DND-41 (cell line): ENCODE measurements at regions not wholly inside any gene's neighbourhood (a gene's known extent, or its start where the extent isn't known, plus 50 kb on each side); places are given as distances from the start of the nearest gene placed in this dataset.

Experiments used
- ATAC-seq: fragments of 200-7000 bp; cut with Tn5 transposase; 3 replicates; pipeline ENCODE4 v1.9.1; 2021; ENCODE audit warnings: low read depth; ENCODE audit not compliant: insufficient read depth
- DNase-seq: peaks from one replicate; pipeline ENCODE4 v3.0.0-alpha.2; 2020
- H2AFZ ChIP-seq: 2 replicates; pipeline ENCODE4 v1.6.0; 2012; ENCODE audit warnings: low read depth, low read length
- H3K27ac ChIP-seq: 2 replicates; pipeline ENCODE4 v1.5.1; 2012; ENCODE audit warnings: low read length, inconsistent platforms
- H3K27me3 ChIP-seq: fragments of 200-600 bp; sonication (generic); 2 replicates; pipeline ENCODE4 v1.6.0; 2012; ENCODE audit warnings: low read length, mild to moderate bottlenecking, inconsistent platforms; ENCODE audit not compliant: insufficient read depth, poor library complexity
- H3K36me3 ChIP-seq: 2 replicates; pipeline ENCODE4 v1.5.1; 2012; ENCODE audit warnings: low read length, inconsistent platforms; ENCODE audit not compliant: insufficient read depth
- H3K4me1 ChIP-seq: 2 replicates; pipeline ENCODE4 v1.5.1; 2012; ENCODE audit warnings: mild to moderate bottlenecking, low read length; ENCODE audit not compliant: insufficient read depth
- H3K4me2 ChIP-seq: 2 replicates; pipeline ENCODE4 v1.6.0; 2012; ENCODE audit warnings: mild to moderate bottlenecking, moderate library complexity, low read length, inconsistent platforms; ENCODE audit not compliant: insufficient read depth
- H3K4me3 ChIP-seq, 2 experiments: fragments of 200-600 bp in 1 of 2; shearing (Covaris generic) in 1 of 2; 2 replicates each; pipeline ENCODE4 v1.5.1; 2012 to 2016; ENCODE audit warnings: inconsistent platforms in 2 of 2, low read length in 2 of 2, mild to moderate bottlenecking in 2 of 2, low read depth in 1 of 2, moderate library complexity in 1 of 2
- H3K79me2 ChIP-seq: 2 replicates; pipeline ENCODE4 v1.6.0; 2012; ENCODE audit warnings: low read length, inconsistent platforms; ENCODE audit not compliant: insufficient read depth
- H3K9ac ChIP-seq: 2 replicates; pipeline ENCODE4 v1.6.0; 2012; ENCODE audit warnings: low read depth, mild to moderate bottlenecking, inconsistent platforms, low read length, moderate library complexity
- H3K9me3 ChIP-seq: 2 replicates; pipeline ENCODE4 v1.5.1; 2012; ENCODE audit warnings: low read length, moderate library complexity, mild to moderate bottlenecking, inconsistent platforms; ENCODE audit not compliant: insufficient read depth, severe bottlenecking
- H4K20me1 ChIP-seq: 2 replicates; pipeline ENCODE4 v1.6.0; 2012; ENCODE audit warnings: low read length; ENCODE audit not compliant: insufficient read depth
- CTCF ChIP-seq: IDR thresholded peaks from 2 replicates; pipeline ENCODE4 v1.5.1; 2012; ENCODE audit warnings: borderline replicate concordance, low read length, moderate library complexity, mild to moderate bottlenecking; ENCODE audit not compliant: poor library complexity, severe bottlenecking; ENCODE audit errors: extremely low read depth
- EZH2 ChIP-seq: IDR thresholded peaks from 3 replicates; pipeline ENCODE4 v1.6.1; 2012; ENCODE audit warnings: borderline replicate concordance, low read depth, mild to moderate bottlenecking, moderate library complexity, low read length, inconsistent platforms; ENCODE audit not compliant: severe bottlenecking

GRCh38 chr12:87849074-87849473 is 180.1 kb downstream of the C12orf50 start:
- peaks cover 3% of the 10 kb centered on the region for H3K27me3 ChIP-seq
- no peak for DNase-seq
- no peak overlapping the region for H3K4me3 ChIP-seq
- no peaks in the 10 kb centered on the region for H4K20me1 ChIP-seq
- H2AFZ ChIP-seq, result no peak overlapping the region
- H3K27ac ChIP-seq, result no peak overlapping the region
- no peak for ATAC-seq
- H3K9ac ChIP-seq, result no peak overlapping the region
- H3K9me3 ChIP-seq, result no peaks in the 10 kb centered on the region
- TF ChIP-seq CTCF (no peak), EZH2 (no peak)
- no peaks in the 10 kb centered on the region for H3K79me2 ChIP-seq
- no peak overlapping the region for H3K4me2 ChIP-seq
- no peaks in the 10 kb centered on the region for H3K36me3 ChIP-seq
- no peaks in the 10 kb centered on the region for H3K4me1 ChIP-seq

GRCh38 chr12:87848248-87848868 is 180.8 kb downstream of the C12orf50 start:
- H2AFZ ChIP-seq, result no peak overlapping the region
- H3K27ac ChIP-seq, result no peak overlapping the region
- H3K4me3 ChIP-seq, result no peak overlapping the region
- no peaks in the 10 kb centered on the region for H3K9me3 ChIP-seq
- H3K27me3 ChIP-seq, result peaks cover 3% of the 10 kb centered on the region
- no peak overlapping the region for H3K9ac ChIP-seq
- ATAC-seq (peak; percentile 42; the same call in 1 of the 3 replicates), DNase-seq (no peak)
- H3K4me2 ChIP-seq, result no peak overlapping the region
- no peaks in the 10 kb centered on the region for H3K4me1 ChIP-seq
- H4K20me1 ChIP-seq, result no peaks in the 10 kb centered on the region
- H3K79me2 ChIP-seq, result no peaks in the 10 kb centered on the region
- no peaks in the 10 kb centered on the region for H3K36me3 ChIP-seq
- TF ChIP-seq EZH2, result no peak
- TF ChIP-seq CTCF, result peak; percentile 84

- Histone ChIP-seq H3K9ac (no peak overlapping the region), H3K27me3 (peaks cover 3% of the 10 kb centered on the region), H3K4me2 (no peak overlapping the region), H3K9me3 (no peaks in the 10 kb centered on the region), H3K4me1 (no peaks in the 10 kb centered on the region), H2AFZ (no peak overlapping the region), H4K20me1 (no peaks in the 10 kb centered on the region), H3K27ac (no peak overlapping the region), H3K4me3 (no peak overlapping the region), H3K79me2 (no peaks in the 10 kb centered on the region), H3K36me3 (no peaks in the 10 kb centered on the region)
- DNase-seq (no peak), ATAC-seq (no peak)
- TF ChIP-seq CTCF, result no peak
- TF ChIP-seq EZH2, result no peak
Measured at GRCh38 chr12:87847147-87847546, 182.1 kb downstream of the C12orf50 start.
